ENCODE measurements at regions not wholly inside any gene's neighbourhood (a gene's known extent, or its start where the extent isn't known, plus 50 kb on each side); places are given as distances from the start of the nearest gene placed in this dataset.

GRCh38 chr15:81937189-81937588 is 108.6 kb downstream of the MEX3B start:
- TF ChIP-seq GATA2 (IDR thresholded peaks at IDR 0.05; ENCODE audit: low read depth, low read length) (no peak), GATA3 (IDR thresholded peaks at IDR 0.05; ENCODE audit: low read depth, low read length) (no peak)

Data from SH-SY5Y (cell line).